ENCODE measurements at regions not wholly inside any gene's neighbourhood (a gene's known extent, or its start where the extent isn't known, plus 50 kb on each side); places are given as distances from the start of the nearest gene placed in this dataset.
"Not testable (repeated sequence)": the region's sequence is repeated elsewhere in the genome, so short reads cannot be mapped to it uniquely, and the experiment has no call there.

GRCh38 chr5:119897537-119898370 lies 268.4 kb downstream of the FAM170A start:
- DNase-seq, result no peak

- no peak for DNase-seq
Observed at GRCh38 chr5:119899981-119900380, 270.6 kb downstream of the FAM170A start.

GRCh38 chr5:119902593-119902992 lies 273.2 kb downstream of the FAM170A start:
- no peak for DNase-seq

GRCh38 chr5:119913425-119913824 lies 284.1 kb downstream of the FAM170A start:
- no peak for DNase-seq

- no peak for DNase-seq
Observed at GRCh38 chr5:119919279-119919678, 289.9 kb downstream of the FAM170A start.

GRCh38 chr5:119926301-119926700 lies 296.9 kb downstream of the FAM170A start:
- no peak for DNase-seq

GRCh38 chr5:119928974-119929373 lies 299.6 kb downstream of the FAM170A start:
- DNase-seq, result no peak

- DNase-seq, result no peak
Observed at GRCh38 chr5:119930490-119930889, 301.1 kb downstream of the FAM170A start.

- no peak for DNase-seq
Observed at GRCh38 chr5:119943148-119943547, 313.8 kb downstream of the FAM170A start.

- DNase-seq, result no peak
Observed at GRCh38 chr5:119945691-119946090, 316.3 kb downstream of the FAM170A start.

- no peak for DNase-seq
Observed at GRCh38 chr5:119948162-119948561, 318.8 kb downstream of the FAM170A start.

GRCh38 chr5:119949426-119949999 lies 320.2 kb downstream of the FAM170A start:
- DNase-seq, result no peak

- no peak for DNase-seq
Observed at GRCh38 chr5:119951330-119951934, 322.1 kb downstream of the FAM170A start.

- DNase-seq, result no peak
Observed at GRCh38 chr5:119953474-119953873, 324.1 kb downstream of the FAM170A start.

GRCh38 chr5:119954106-119954505 lies 324.7 kb downstream of the FAM170A start:
- no peak for DNase-seq

- no peak for DNase-seq
Observed at GRCh38 chr5:119961993-119962392, 332.6 kb downstream of the FAM170A start.

- no peak for DNase-seq
Observed at GRCh38 chr5:119966028-119966427, 336.7 kb downstream of the FAM170A start.

- DNase-seq, result no peak
Observed at GRCh38 chr5:119968690-119969089, 339.3 kb downstream of the FAM170A start.

GRCh38 chr5:119987077-119987476 lies 357.7 kb downstream of the FAM170A start:
- DNase-seq, result not testable (repeated sequence)

GRCh38 chr5:119991625-119992024 lies 362.3 kb downstream of the FAM170A start:
- DNase-seq, result no peak

GRCh38 chr5:119996128-119996527 lies 366.8 kb downstream of the FAM170A start:
- no peak for DNase-seq

GRCh38 chr5:120007598-120007997 lies 378.2 kb downstream of the FAM170A start:
- DNase-seq, result no peak

GRCh38 chr5:120012431-120012830 lies 383.1 kb downstream of the FAM170A start:
- no peak for DNase-seq

GRCh38 chr5:120014535-120014934 lies 385.2 kb downstream of the FAM170A start:
- DNase-seq, result no peak

Measured in CD4-positive, alpha-beta T cell treated with Interleukin-4 for 4 hours (primary cell).